Testis (tissue), 2 donors: ENCODE measurements at regions not wholly inside any gene's neighbourhood (a gene's known extent, or its start where the extent isn't known, plus 50 kb on each side); places are given as distances from the start of the nearest gene placed in this dataset.
"Not testable (repeated sequence)": the region's sequence is repeated elsewhere in the genome, so short reads cannot be mapped to it uniquely, and the experiment has no call there.

Experiments used
- DNase-seq: peaks from one replicate; pipeline ENCODE4 v3.0.0-alpha.2; 2019
- H3K27ac ChIP-seq, 2 donors: fragments of 200-600 bp; sonication (generic); one replicate each; pipeline ENCODE4 v1.5.1; 2019
- H3K27me3 ChIP-seq: fragments of 200-600 bp; sonication (generic); one replicate; pipeline ENCODE4 v1.5.1; 2019
- H3K36me3 ChIP-seq: fragments of 200-600 bp; sonication (generic); one replicate; pipeline ENCODE4 v1.5.1; 2017; ENCODE audit warnings: low read depth; ENCODE audit errors: missing control alignments
- H3K4me1 ChIP-seq: fragments of 200-600 bp; sonication (generic); one replicate; pipeline ENCODE4 v1.5.1; 2019
- H3K4me3 ChIP-seq, 2 donors: fragments of 200-600 bp; sonication (generic); one replicate each; pipeline ENCODE4 v1.5.1; 2017 to 2019
- H3K9me3 ChIP-seq: fragments of 200-600 bp; sonication (generic); one replicate; pipeline ENCODE4 v1.5.1; 2017
- CTCF ChIP-seq, 3 experiments: fragments of 450-650 bp in 2 of 3; fragments of 200-600 bp in 1 of 3; sonication (generic) in 1 of 3; IDR thresholded peaks; one replicate each; pipeline ENCODE4 v1.5.1; 2016 to 2019; ENCODE audit warnings: antibody characterized with exemption in 3 of 3, mild to moderate bottlenecking in 2 of 3, moderate library complexity in 1 of 3
- POLR2A ChIP-seq: fragments of 450-650 bp; IDR thresholded peaks from one replicate; pipeline ENCODE4 v1.6.1; 2017; ENCODE audit warnings: antibody characterized with exemption, mild to moderate bottlenecking, moderate library complexity
- WGBS, 2 donors: methylation state at CpG; one replicate each; pipeline ENCODE4 v1.1.5; 2018; 5-methylcytosine and 5-hydroxymethylcytosine counted together
- intact Hi-C: fragments of 100-400 bp; cut with DNase I; formaldehyde crosslinking; loops from one replicate; pipeline ENCODE4 v1.15.1; 2023; ENCODE audit warnings: low total_unique reads
- microRNA counts, 2 donors: library from miRNA; unstranded; fragments of <30 nt; microRNA quantifications; one replicate each; lab custom pipeline; 2016
- microRNA-seq, 2 donors: library from miRNA; unstranded; fragments of <30 nt; microRNA quantifications; one replicate each; pipeline ENCODE4, GENCODE V29; 2016; ENCODE audit warnings: borderline number of aligned reads in 2 of 2, borderline replicate concordance in 1 of 2
- small RNA-seq, 2 donors: library from RNA; depleted of rRNA; stranded (forward); fragments of <200 nt; gene quantifications; one replicate each; pipeline ENCODE3, GENCODE V24; 2016

GRCh38 chr18:28248653-28249052, 71.7 kb upstream of the CDH2 start:
- Histone ChIP-seq H3K4me1 (no peaks in the 10 kb centered on the region), H3K9me3 (no peaks in the 10 kb centered on the region), H3K36me3 (no peaks in the 10 kb centered on the region), H3K27me3 (no peaks in the 10 kb centered on the region), H3K4me3 (no peak overlapping the region), H3K27ac (no peak overlapping the region)
- DNase-seq: no peak
- intact Hi-C loops: no loop called here
- TF ChIP-seq POLR2A (no peak), CTCF (IDR thresholded peaks at IDR 0.05) (no peak)

- WGBS, 2 donors: 65 to 80% methylated on average over 9 to 16 of the region's 16 CpGs
- H3K4me3 ChIP-seq, H3K36me3 ChIP-seq, H3K9me3 ChIP-seq, intact Hi-C loops, H3K27me3 ChIP-seq, H3K27ac ChIP-seq, H3K4me1 ChIP-seq: not testable (repeated sequence)
- DNase-seq: peak; percentile 23
Measured at GRCh38 chr18:28240626-28241025, 63.7 kb upstream of the CDH2 start.

- Histone ChIP-seq H3K4me1 (no peaks in the 10 kb centered on the region), H3K36me3 (no peaks in the 10 kb centered on the region), H3K4me3 (no peak overlapping the region), H3K27me3 (no peaks in the 10 kb centered on the region), H3K27ac (no peak overlapping the region), H3K9me3 (no peaks in the 10 kb centered on the region)
- TF ChIP-seq CTCF (IDR thresholded peaks at IDR 0.05): no peak
- 72 to 98% methylated on average over 1 of the region's 1 CpG for WGBS, 2 donors
- intact Hi-C loops: no loop called here
- no peak for DNase-seq
Measured at GRCh38 chr18:28236487-28236886, 59.6 kb upstream of the CDH2 start.

MicroRNAs in the stretch of these regions (microRNA counts, 767-probe panel; counts per million panel counts)
- microRNA hsa-miR-302f (lab: Ali Mortazavi, UCI): 0 to 152 counts per million in 2 donors

Small RNAs in the stretch of these regions (microRNA-seq; reads per million reads assigned to microRNA genes)
- gene MIR302F: 0 reads per million in 2 donors

Small RNAs in the stretch of these regions (small RNA-seq; reads per million reads assigned to genes)
- gene AC023932.1 (0 reads per million in 2 donors), gene AC105245.1 (0 reads per million in 2 donors), gene RNU6-408P (0 reads per million in 2 donors)
